ENCODE measurements at regions not wholly inside any gene's neighbourhood (a gene's known extent, or its start where the extent isn't known, plus 50 kb on each side); places are given as distances from the start of the nearest gene placed in this dataset.
"Not testable (repeated sequence)": the region's sequence is repeated elsewhere in the genome, so short reads cannot be mapped to it uniquely, and the experiment has no call there.

- TF ChIP-seq CTCF, EZH2 (IDR thresholded peaks at IDR 0.05): not testable (repeated sequence)
These were observed 222.3 kb downstream of the NPIPA7 start for GRCh38 chr16:16601239-16601638.

Measured in neural progenitor cell (in vitro differentiated cells).